K562 (cell line): ENCODE measurements at regions not wholly inside any gene's neighbourhood (a gene's known extent, or its start where the extent isn't known, plus 50 kb on each side); places are given as distances from the start of the nearest gene placed in this dataset.

Experiments used
- ARNT ChIP-seq, 2 experiments: fragments of 450-650 bp; IDR thresholded peaks; 2 replicates each; pipeline ENCODE4 v1.6.1; 2016; ENCODE audit warnings: mild to moderate bottlenecking in 1 of 2
- CBX5 ChIP-seq: IDR thresholded peaks from 2 replicates; pipeline ENCODE4 v1.6.1; 2014; ENCODE audit warnings: low read depth, borderline replicate concordance
- CREM ChIP-seq: IDR thresholded peaks from 2 replicates; pipeline ENCODE4 v1.6.1; 2014; ENCODE audit warnings: antibody characterized with exemption, low read depth
- FOXM1 ChIP-seq, 2 experiments: fragments of 450-650 bp in 1 of 2; sonication (generic) in 1 of 2; formaldehyde crosslinking in 1 of 2; IDR thresholded peaks; 2 replicates each; pipeline versions ENCODE4 v1.6.1 to v1.9.0; 2017 to 2022; ENCODE audit warnings: low read depth in 2 of 2, mild to moderate bottlenecking in 2 of 2, missing genetic modification reagents in 1 of 2, moderate library complexity in 1 of 2
- SP1 ChIP-seq: sonication (generic); formaldehyde crosslinking; IDR thresholded peaks from 2 replicates; pipeline ENCODE4 v1.8.1; 2022; ENCODE audit warnings: mild to moderate bottlenecking, missing genetic modification reagents
- SRSF1 ChIP-seq: fragments of 200-400 bp; formaldehyde crosslinking; IDR thresholded peaks from 2 replicates; pipeline ENCODE4 v1.6.1; 2017; ENCODE audit warnings: mild to moderate bottlenecking, low read depth, low read length, moderate library complexity
- ZSCAN32 ChIP-seq: fragments of 450-650 bp; formaldehyde crosslinking; IDR thresholded peaks from 2 replicates; pipeline ENCODE4 v1.4.0; 2020; ENCODE audit warnings: mild to moderate bottlenecking, moderate library complexity
- TF ChIP-seq, protein P1 (sequence below), 2 experiments: fragments of 450-650 bp in 1 of 2; IDR thresholded peaks; 2 replicates each; pipeline ENCODE4 v1.6.1; 2011 to 2017; ENCODE audit warnings: low read depth in 2 of 2, antibody characterized with exemption in 1 of 2, borderline replicate concordance in 1 of 2, low read length in 1 of 2, mild to moderate bottlenecking in 1 of 2, mixed read lengths in 1 of 2; ENCODE audit not compliant: control insufficient read depth in 1 of 2
- TF ChIP-seq, protein P2 (sequence below): sonication (generic); formaldehyde crosslinking; IDR thresholded peaks from 2 replicates; pipeline ENCODE4 v1.8.0; 2022; ENCODE audit warnings: missing genetic modification reagents, mild to moderate bottlenecking, moderate library complexity, borderline replicate concordance
- TF ChIP-seq, protein P3 (sequence below): fragments of 450-650 bp; IDR thresholded peaks from 2 replicates; pipeline ENCODE4 v1.6.1; 2016; ENCODE audit warnings: antibody characterized with exemption

DNA sequence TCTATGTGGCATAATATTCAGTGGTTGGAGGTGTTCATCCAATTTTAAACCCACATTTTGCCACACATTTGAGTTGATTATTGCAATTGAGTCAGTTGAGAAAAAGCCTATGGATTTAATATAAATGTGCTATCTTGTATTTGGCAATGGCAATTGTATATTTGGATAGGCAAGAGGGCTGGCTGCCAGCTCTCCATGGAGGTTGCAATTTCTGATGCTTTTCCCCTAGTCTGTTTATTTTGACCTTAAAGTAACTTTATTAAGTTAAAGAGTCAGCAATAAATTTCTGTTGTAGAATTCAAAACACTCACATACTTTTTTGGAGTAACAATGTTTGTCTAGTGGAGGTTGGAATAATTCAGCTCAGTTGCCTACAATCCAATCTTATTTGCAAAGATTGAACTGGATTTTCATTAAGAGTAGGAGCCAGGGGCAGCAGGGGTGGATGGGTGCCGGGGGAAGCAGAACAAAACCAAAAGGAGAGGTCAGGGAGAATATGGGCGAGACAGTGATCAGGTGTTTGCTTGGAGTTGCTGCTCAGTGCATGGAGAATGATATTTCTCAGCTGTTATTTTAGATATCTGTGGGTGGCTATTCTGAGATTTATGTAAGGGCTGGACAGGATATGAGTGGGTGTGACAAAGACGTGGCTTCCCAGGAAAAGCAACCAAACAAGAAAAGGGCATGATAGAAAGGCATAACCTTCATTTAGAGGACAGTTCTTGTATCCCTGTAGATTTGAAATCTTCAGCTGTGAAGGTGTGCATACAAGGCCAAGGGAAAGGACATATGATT lies 163.0 kb downstream of the HDGFL1 start:
- TF ChIP-seq, protein P1, sequence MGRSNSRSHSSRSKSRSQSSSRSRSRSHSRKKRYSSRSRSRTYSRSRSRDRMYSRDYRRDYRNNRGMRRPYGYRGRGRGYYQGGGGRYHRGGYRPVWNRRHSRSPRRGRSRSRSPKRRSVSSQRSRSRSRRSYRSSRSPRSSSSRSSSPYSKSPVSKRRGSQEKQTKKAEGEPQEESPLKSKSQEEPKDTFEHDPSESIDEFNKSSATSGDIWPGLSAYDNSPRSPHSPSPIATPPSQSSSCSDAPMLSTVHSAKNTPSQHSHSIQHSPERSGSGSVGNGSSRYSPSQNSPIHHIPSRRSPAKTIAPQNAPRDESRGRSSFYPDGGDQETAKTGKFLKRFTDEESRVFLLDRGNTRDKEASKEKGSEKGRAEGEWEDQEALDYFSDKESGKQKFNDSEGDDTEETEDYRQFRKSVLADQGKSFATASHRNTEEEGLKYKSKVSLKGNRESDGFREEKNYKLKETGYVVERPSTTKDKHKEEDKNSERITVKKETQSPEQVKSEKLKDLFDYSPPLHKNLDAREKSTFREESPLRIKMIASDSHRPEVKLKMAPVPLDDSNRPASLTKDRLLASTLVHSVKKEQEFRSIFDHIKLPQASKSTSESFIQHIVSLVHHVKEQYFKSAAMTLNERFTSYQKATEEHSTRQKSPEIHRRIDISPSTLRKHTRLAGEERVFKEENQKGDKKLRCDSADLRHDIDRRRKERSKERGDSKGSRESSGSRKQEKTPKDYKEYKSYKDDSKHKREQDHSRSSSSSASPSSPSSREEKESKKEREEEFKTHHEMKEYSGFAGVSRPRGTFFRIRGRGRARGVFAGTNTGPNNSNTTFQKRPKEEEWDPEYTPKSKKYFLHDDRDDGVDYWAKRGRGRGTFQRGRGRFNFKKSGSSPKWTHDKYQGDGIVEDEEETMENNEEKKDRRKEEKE (IDR thresholded peaks at IDR 0.05; ENCODE audit: borderline replicate concordance in 1 of 2, control insufficient read depth in 1 of 2, low read depth in 2 of 2, low read length in 1 of 2): no peak
- TF ChIP-seq CREM (no peak), ARNT (IDR thresholded peaks at IDR 0.05) (no peak), SP1 (CRISPR knock-in tag) (no peak), SRSF1 (no peak), FOXM1 (IDR thresholded peaks at IDR 0.05; ENCODE audit: low read depth) (no peak), FOXM1 (CRISPR knock-in tag; IDR thresholded peaks at IDR 0.05; ENCODE audit: low read depth) (no peak), ZSCAN32 (CRISPR knock-in tag) (no peak), CBX5 (no peak)
- TF ChIP-seq, protein P2, sequence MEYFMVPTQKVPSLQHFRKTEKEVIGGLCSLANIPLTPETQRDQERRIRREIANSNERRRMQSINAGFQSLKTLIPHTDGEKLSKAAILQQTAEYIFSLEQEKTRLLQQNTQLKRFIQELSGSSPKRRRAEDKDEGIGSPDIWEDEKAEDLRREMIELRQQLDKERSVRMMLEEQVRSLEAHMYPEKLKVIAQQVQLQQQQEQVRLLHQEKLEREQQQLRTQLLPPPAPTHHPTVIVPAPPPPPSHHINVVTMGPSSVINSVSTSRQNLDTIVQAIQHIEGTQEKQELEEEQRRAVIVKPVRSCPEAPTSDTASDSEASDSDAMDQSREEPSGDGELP: no peak
- TF ChIP-seq, protein P3, sequence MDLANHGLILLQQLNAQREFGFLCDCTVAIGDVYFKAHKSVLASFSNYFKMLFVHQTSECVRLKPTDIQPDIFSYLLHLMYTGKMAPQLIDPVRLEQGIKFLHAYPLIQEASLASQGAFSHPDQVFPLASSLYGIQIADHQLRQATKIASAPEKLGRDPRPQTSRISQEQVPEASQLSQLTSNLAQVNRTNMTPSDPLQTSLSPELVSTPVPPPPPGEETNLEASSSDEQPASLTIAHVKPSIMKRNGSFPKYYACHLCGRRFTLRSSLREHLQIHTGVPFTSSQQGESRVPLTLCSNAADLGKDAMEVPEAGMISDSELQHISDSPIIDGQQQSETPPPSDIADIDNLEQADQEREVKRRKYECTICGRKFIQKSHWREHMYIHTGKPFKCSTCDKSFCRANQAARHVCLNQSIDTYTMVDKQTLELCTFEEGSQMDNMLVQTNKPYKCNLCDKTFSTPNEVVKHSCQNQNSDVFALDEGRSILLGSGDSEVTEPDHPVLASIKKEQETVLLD: no peak
